Activated naive CD8-positive, alpha-beta T cell treated with anti-CD3 and anti-CD28 coated beads, Interleukin-2, amount 10 ng/mL, durations not matched to agents 7 days and 5 days (primary cell): ENCODE measurements at regions not wholly inside any gene's neighbourhood (a gene's known extent, or its start where the extent isn't known, plus 50 kb on each side); places are given as distances from the start of the nearest gene placed in this dataset.

Experiments used
- ATAC-seq: fragments of 150-1000 bp; cut with Tn5 transposase; one replicate; pipeline ENCODE4 v1.10.0; 2021; ENCODE audit warnings: low read depth, moderate library complexity
- POLR2A ChIA-PET: fragments of 350-600 bp; sonication (Branson Sonifier 250); formaldehyde crosslinking; loops from one replicate; lab custom pipeline; 2021; ENCODE audit warnings: antibody characterized with exemption; lab: Charles Lee
- DNase-seq: peaks from one replicate; pipeline ENCODE4 v3.0.0; 2021
- H3K27ac Mint-ChIP-seq: one replicate; pipeline ENCODE4 v1.8.0; 2022; ENCODE audit warnings: mild to moderate bottlenecking, mixed read lengths
- H3K27me3 Mint-ChIP-seq: one replicate; pipeline ENCODE4 v1.8.0; 2022; ENCODE audit warnings: mild to moderate bottlenecking, moderate library complexity, mixed read lengths
- H3K36me3 Mint-ChIP-seq: one replicate; pipeline ENCODE4 v1.8.0; 2021; ENCODE audit warnings: mild to moderate bottlenecking, mixed read lengths
- H3K4me1 Mint-ChIP-seq: one replicate; pipeline ENCODE4 v1.8.0; 2021; ENCODE audit warnings: mixed read lengths
- H3K4me3 Mint-ChIP-seq: one replicate; pipeline ENCODE4 v1.8.0; 2022; ENCODE audit warnings: mild to moderate bottlenecking, moderate library complexity, mixed read lengths
- H3K9me3 Mint-ChIP-seq: one replicate; pipeline ENCODE4 v1.8.0; 2021; ENCODE audit warnings: mixed read lengths

DNA sequence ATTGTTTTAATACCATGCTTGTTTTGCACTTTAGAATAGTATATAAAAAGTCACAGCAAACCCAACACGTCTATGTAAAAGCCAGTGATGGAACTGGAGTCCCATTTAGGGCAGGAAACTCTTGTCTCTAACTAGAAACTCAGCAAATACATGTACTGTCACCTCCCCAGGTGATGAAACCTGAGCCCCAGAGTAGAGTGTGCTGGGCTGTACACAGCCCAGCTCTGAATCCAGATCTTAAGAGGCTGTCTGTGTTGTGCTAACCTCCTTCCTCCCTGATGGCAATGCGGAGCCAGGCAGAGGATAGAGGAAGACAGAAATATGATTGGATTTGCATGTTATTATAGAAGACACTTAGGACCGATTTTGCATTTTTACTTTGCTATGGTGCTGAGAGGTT is 317.5 kb upstream of the TRIB2 start:
- peaks cover 8% of the 10 kb centered on the region for H3K9me3 Mint-ChIP-seq
- H3K36me3 Mint-ChIP-seq: peaks cover 4% of the 10 kb centered on the region
- H3K4me3 Mint-ChIP-seq: no peak overlapping the region
- POLR2A ChIA-PET: no interaction called here
- DNase-seq: no peak
- no peaks in the 10 kb centered on the region for H3K4me1 Mint-ChIP-seq
- no peaks in the 10 kb centered on the region for H3K27me3 Mint-ChIP-seq
- ATAC-seq: no peak
- no peak overlapping the region for H3K27ac Mint-ChIP-seq

DNA sequence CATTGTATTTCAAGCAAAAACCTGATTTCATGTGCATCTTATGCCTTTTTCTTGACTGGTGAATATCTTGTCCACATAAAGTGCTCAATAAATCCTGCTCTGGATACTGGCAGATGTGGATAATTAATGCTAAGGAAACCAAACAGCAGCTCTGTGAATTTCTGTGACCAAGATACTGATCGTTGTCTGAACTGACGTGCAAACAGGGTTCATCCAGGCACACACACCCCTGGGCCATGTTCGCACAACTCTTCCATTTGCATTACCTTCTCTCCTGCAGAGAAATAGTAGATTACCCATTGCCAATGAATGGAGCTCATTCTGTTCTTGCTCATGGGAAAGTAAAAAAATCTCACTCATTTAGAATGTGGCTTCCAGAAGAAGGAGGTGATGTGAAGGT is 316.2 kb upstream of the TRIB2 start:
- POLR2A ChIA-PET: no interaction called here

DNA sequence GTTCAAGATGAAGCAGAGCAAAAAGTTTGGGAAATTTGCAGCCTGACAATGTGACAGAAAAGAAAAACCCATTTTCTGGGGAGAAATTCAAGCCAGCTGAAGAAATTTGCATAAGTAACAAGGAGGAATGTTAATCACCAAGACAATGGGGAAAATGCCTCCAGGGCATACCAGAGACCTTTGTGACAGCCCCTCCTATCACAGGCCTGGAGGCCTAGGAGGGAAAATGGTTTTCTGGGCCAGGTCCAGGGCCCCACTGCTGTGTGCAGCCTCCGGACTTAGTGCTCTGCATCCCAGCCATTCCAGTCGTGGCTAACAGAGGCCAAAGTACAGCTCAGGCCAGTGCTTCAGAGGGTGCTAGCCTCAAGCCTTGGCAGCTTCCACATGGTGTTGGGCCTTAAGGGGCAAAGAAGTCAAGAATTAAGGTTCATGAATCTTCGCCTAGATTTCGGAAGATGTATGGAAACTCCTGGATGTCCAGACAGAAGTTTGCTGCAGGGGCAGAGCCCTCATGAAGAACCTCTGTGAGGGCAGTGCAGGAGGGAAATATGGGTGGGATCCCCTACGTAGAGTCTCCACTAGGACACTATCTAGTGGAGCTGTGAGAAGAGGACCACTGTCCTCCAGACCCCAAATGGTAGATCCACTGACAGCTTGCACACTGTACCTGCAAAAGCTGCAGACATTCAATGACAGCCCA is 314.1 kb upstream of the TRIB2 start:
- H3K27me3 Mint-ChIP-seq: no peaks in the 10 kb centered on the region
- H3K9me3 Mint-ChIP-seq: peaks cover 10% of the 10 kb centered on the region
- POLR2A ChIA-PET: no interaction called here
- H3K36me3 Mint-ChIP-seq: peaks cover 4% of the 10 kb centered on the region
- no peaks in the 10 kb centered on the region for H3K4me1 Mint-ChIP-seq
- no peak overlapping the region for H3K27ac Mint-ChIP-seq
- DNase-seq: no peak
- ATAC-seq: no peak
- H3K4me3 Mint-ChIP-seq: no peak overlapping the region

More for the DNA sequence above, 316.2 kb upstream of the TRIB2 start:
- DNase-seq (no peak), ATAC-seq (no peak)
- no peak overlapping the region for H3K27ac Mint-ChIP-seq
- no peaks in the 10 kb centered on the region for H3K4me1 Mint-ChIP-seq
- H3K27me3 Mint-ChIP-seq: no peaks in the 10 kb centered on the region
- peaks cover 10% of the 10 kb centered on the region for H3K9me3 Mint-ChIP-seq
- no peak overlapping the region for H3K4me3 Mint-ChIP-seq
- peaks cover 4% of the 10 kb centered on the region for H3K36me3 Mint-ChIP-seq

DNA sequence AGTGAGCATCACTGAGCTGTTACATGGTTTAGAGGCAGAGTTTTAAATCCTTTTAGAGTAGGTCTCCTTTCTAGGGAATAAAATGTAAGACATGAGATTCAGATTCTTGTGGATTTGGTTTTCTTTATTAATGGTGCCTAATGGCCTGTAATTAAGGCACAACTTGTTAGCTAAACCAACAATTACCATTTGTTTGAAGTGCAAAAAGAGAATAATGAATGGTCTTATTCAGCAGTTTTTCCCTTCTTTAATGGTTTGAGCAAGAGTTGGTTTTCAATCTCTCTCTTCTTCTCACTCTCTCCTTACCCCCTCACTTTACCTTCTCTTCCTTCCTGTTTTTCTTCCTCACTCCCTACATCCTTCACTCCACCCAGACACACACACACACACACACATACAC is 312.2 kb upstream of the TRIB2 start:
- DNase-seq: no peak
- Mint-ChIP-seq H3K9me3 (peaks cover 15% of the 10 kb centered on the region), H3K36me3 (peaks cover 4% of the 10 kb centered on the region), H3K4me3 (no peak overlapping the region), H3K27me3 (no peaks in the 10 kb centered on the region), H3K27ac (no peak overlapping the region), H3K4me1 (no peaks in the 10 kb centered on the region)
- ATAC-seq: no peak
- POLR2A ChIA-PET: no interaction called here

DNA sequence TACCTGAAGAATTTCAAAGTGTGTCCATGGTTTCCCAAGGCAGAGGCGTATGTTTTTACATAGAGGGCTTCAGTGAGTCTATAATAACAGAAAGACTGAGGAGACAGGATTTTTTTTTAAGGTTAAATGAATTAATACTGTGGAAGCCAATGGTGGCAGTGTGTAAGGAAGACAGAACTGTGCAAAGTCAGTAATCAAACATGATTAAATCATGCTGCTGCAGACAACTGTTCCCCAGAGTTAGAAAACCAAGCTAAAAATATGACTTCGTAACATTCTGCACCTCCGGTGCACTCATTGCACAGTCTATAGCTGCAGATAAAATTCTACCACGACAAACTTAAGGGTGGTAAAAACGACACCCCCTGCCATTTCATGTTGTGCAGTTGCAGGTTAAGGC is 309.6 kb upstream of the TRIB2 start:
- Mint-ChIP-seq H3K27me3 (no peaks in the 10 kb centered on the region), H3K36me3 (peaks cover 14% of the 10 kb centered on the region), H3K4me3 (no peak overlapping the region), H3K4me1 (no peaks in the 10 kb centered on the region), H3K27ac (no peak overlapping the region), H3K9me3 (peaks cover 17% of the 10 kb centered on the region)
- POLR2A ChIA-PET: no interaction called here
- DNase-seq (no peak), ATAC-seq (no peak)

DNA sequence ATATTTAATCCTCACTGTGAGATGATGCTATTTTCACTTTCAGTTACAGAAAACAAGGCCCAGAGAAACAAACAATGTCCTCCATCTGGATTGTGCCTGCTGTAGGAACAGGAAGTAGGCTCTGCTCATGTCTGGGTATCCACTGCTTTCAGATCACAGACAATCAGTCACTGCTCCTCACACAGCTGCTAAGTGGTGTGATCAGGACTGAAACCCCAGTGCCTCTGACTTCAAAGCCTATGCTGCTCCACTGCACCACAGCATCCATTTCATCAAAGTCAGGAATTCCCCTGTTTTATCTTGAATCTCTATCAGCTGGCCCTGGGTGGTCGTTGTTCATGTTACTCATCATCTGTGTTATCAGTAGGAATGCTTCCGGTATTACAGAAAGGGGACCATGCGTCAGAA is 303.8 kb upstream of the TRIB2 start:
- POLR2A ChIA-PET: no interaction called here
- ATAC-seq: peak; percentile 94
- Mint-ChIP-seq H3K4me1 (peaks cover 16% of the 10 kb centered on the region), H3K36me3 (peaks cover 12% of the 10 kb centered on the region), H3K27me3 (no peaks in the 10 kb centered on the region), H3K4me3 (peak overlapping the region; percentile 26), H3K9me3 (peaks cover 9% of the 10 kb centered on the region), H3K27ac (peak overlapping the region; percentile 52)
- no peak for DNase-seq

DNA sequence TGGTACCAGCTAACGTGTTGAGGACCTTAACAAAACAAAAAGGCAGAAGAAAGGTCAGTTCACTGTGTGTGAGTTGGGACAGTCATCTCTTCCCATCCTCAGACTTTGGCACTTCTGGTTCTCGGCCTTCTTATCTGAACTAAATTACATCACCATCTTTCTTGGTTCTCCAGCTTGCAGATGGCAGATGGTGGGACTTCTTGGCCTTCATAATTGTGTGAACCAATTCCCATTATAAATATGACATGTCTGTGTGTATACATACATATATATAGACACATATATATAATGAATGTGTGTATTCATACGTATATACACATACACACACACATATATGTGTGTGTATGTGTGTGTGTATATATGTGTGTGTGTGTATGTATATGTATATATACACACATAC is 301.2 kb upstream of the TRIB2 start:
- DNase-seq: no peak
- Mint-ChIP-seq H3K9me3 (peaks cover 4% of the 10 kb centered on the region), H3K27ac (no peak overlapping the region), H3K27me3 (no peaks in the 10 kb centered on the region), H3K4me3 (no peak overlapping the region), H3K36me3 (peaks cover 11% of the 10 kb centered on the region), H3K4me1 (peaks cover 20% of the 10 kb centered on the region)
- POLR2A ChIA-PET: no interaction called here
- ATAC-seq: no peak

DNA sequence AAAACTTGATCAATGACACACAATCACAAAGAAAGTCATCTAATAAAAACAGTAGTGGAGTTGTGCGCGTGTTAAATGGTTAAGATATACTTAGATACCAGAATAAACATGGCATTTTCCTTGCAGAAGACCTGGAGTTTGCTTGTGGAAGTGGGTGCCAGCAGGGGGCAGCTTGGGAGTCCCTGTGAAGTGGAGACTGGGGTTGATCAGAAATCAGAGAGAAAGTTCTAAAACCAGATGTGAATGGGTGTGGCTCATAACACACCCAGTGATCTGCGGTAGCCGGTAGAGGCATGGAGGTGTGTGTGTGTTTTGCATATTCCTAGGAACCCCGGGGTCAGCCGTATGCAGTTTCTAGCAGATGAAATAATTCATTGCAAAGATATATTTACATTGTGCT is 300.1 kb upstream of the TRIB2 start:
- peak; percentile 42 for DNase-seq
- peaks cover 20% of the 10 kb centered on the region for H3K4me1 Mint-ChIP-seq
- peak overlapping the region; percentile 5 for H3K27ac Mint-ChIP-seq
- POLR2A ChIA-PET: no interaction called here
- no peak overlapping the region for H3K4me3 Mint-ChIP-seq
- H3K9me3 Mint-ChIP-seq: no peaks in the 10 kb centered on the region
- peaks cover 2% of the 10 kb centered on the region for H3K36me3 Mint-ChIP-seq
- ATAC-seq: peak; percentile 38
- no peaks in the 10 kb centered on the region for H3K27me3 Mint-ChIP-seq

DNA sequence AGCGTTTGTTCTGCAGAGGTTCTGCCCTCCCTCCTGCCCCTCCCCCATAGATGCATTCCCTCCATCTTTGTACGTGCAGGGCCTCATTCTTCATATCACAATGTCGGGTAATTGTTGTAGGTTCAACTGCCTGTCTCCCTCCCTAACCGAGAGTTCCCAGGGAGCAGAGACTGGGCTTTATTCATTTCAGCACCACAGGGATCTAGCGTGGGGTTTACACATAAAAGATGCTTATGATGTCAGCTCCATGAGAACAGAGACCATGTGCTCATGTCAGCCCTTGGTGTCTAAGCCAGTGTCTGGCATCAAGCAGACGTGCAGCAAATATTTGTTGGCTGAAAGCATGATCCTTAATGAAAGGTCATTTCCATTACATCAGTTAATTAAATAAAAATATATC is 298.9 kb upstream of the TRIB2 start:
- peaks cover 14% of the 10 kb centered on the region for H3K4me1 Mint-ChIP-seq
- POLR2A ChIA-PET: no interaction called here
- no peaks in the 10 kb centered on the region for H3K36me3 Mint-ChIP-seq
- DNase-seq: no peak
- H3K27ac Mint-ChIP-seq: no peak overlapping the region
- no peaks in the 10 kb centered on the region for H3K27me3 Mint-ChIP-seq
- H3K4me3 Mint-ChIP-seq: no peak overlapping the region
- no peak for ATAC-seq
- no peaks in the 10 kb centered on the region for H3K9me3 Mint-ChIP-seq

DNA sequence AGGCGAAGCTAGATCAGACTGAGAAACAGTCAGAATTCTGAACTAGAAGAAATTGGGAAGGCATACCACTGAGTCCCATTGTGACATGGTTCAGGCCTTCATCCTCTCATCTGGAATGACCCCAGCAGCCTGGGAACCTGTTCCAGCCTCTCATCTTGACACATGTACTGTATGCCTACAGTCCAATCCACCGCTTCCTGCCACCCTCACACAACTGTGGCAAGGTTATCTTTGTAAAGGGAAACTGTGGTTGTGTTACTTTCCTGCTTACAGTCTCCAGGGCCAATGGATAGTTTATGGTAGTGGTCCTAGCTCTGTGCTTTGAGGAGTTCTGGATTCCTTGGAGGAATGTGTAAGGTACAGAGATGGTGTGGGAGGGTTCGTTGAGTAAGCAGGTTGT is 296.9 kb upstream of the TRIB2 start:
- Mint-ChIP-seq H3K9me3 (no peaks in the 10 kb centered on the region), H3K27me3 (no peaks in the 10 kb centered on the region), H3K4me3 (no peak overlapping the region), H3K27ac (no peak overlapping the region), H3K36me3 (peaks cover 1% of the 10 kb centered on the region), H3K4me1 (peaks cover 10% of the 10 kb centered on the region)
- DNase-seq: no peak
- POLR2A ChIA-PET: no interaction called here
- peak; percentile 50 for ATAC-seq

DNA sequence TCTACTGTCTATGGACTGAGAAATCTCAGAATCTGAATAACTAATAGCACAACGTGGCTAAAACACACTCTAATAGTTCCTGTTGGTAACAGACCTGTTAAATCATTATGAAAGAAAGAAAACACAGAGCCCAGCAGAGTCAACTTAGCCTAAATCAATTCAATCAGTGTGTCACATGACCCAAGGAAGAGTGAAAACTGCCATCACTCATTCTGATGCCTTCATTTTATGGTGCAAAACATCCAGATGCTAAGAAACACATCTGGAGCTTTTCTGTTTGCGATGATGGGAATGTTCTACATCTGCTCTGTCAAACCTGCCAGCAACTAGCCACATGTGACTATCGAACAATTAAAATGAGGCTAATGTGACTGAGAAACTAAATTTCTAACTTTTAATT is 295.7 kb upstream of the TRIB2 start:
- Mint-ChIP-seq H3K27ac (no peak overlapping the region), H3K36me3 (peaks cover 1% of the 10 kb centered on the region), H3K27me3 (no peaks in the 10 kb centered on the region), H3K9me3 (no peaks in the 10 kb centered on the region), H3K4me1 (peaks cover 10% of the 10 kb centered on the region), H3K4me3 (no peak overlapping the region)
- no peak for ATAC-seq
- POLR2A ChIA-PET: interaction anchor here (0.6 kb wide), 1 partner anchor 97 kb away, joined by 3 read pairs; no protein-coding TSS in a partner anchor
- DNase-seq: no peak

DNA sequence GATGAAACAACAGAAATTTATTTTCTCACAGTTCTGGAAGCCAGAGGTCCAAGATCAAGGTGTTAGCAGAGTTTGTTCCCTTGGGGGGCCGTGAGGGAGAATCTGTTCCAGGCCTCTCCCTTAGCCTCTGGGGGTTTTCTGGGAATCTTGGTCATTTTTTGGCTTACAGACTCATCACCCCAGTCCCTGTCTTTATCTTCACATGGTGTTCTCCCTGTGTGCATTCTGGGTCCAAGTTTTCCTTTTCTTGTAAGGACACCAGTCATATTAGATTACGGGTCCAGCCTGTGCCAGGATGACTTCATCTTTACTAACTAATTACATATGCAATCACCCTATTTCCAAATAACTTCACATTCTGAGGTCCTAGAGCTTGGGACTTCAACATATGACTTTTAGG is 292.5 kb upstream of the TRIB2 start:
- no peak overlapping the region for H3K4me3 Mint-ChIP-seq
- no peak for DNase-seq
- POLR2A ChIA-PET: no interaction called here
- H3K36me3 Mint-ChIP-seq: peaks cover 1% of the 10 kb centered on the region
- no peaks in the 10 kb centered on the region for H3K27me3 Mint-ChIP-seq
- no peaks in the 10 kb centered on the region for H3K9me3 Mint-ChIP-seq
- ATAC-seq: no peak
- H3K27ac Mint-ChIP-seq: no peak overlapping the region
- H3K4me1 Mint-ChIP-seq: peaks cover 4% of the 10 kb centered on the region

DNA sequence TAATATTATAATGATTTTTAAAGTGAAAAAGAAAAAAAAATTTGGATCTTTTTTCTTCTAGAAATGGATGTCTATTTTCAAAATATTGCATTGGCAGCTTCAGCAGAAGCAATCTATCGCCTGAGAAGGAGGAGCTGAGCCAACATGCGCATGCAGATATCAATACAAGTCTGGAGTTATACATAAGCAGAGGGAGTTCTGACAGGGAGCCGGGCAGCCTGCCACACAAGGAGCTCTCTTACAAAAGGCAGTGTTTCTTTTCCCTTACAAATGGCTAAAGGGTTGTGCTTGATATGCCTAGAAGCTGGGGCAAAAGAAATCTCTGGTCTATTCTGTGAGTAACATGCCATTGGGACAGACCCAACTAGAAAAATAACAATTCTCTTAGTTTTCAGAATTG is 291.9 kb upstream of the TRIB2 start:
- peaks cover 3% of the 10 kb centered on the region for H3K4me1 Mint-ChIP-seq
- H3K4me3 Mint-ChIP-seq: no peak overlapping the region
- ATAC-seq: no peak
- H3K9me3 Mint-ChIP-seq: no peaks in the 10 kb centered on the region
- H3K27me3 Mint-ChIP-seq: no peaks in the 10 kb centered on the region
- H3K27ac Mint-ChIP-seq: no peak overlapping the region
- DNase-seq: no peak
- POLR2A ChIA-PET: interaction anchor here (0.5 kb wide), 1 partner anchor 229 kb away, joined by 4 read pairs; no protein-coding TSS in a partner anchor
- peaks cover 1% of the 10 kb centered on the region for H3K36me3 Mint-ChIP-seq

DNA sequence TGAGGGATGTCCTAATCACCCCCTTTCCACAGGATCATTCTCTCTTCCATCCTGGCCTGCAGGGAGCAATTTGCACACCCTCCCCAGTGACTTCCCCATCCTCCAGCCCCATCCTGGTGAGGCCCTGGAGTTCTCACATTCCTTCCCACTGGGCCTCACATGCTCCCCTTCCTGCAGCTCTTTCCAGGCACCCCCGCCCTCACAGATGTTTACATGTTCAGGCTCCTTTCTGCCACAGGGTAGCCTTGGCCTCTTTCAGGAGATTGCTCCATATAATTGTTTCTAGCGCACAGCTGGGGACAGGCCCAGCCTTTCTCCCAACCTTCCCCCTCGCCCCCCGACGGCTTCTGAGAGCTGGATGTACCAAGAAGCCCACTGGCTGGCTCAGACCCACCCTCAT is 288.4 kb upstream of the TRIB2 start:
- peaks cover 2% of the 10 kb centered on the region for H3K9me3 Mint-ChIP-seq
- no peak for ATAC-seq
- DNase-seq: no peak
- no peaks in the 10 kb centered on the region for H3K27me3 Mint-ChIP-seq
- no peak overlapping the region for H3K27ac Mint-ChIP-seq
- no peaks in the 10 kb centered on the region for H3K36me3 Mint-ChIP-seq
- no peak overlapping the region for H3K4me3 Mint-ChIP-seq
- H3K4me1 Mint-ChIP-seq: peaks cover 8% of the 10 kb centered on the region
- POLR2A ChIA-PET: interaction anchor here (0.8 kb wide), 1 partner anchor 288 kb away, joined by 3 read pairs; the partner anchor contains the start of gene TRIB2
